Panc1 (cell line): ENCODE measurements at regions not wholly inside any gene's neighbourhood (a gene's known extent, or its start where the extent isn't known, plus 50 kb on each side); places are given as distances from the start of the nearest gene placed in this dataset.

Experiments used
- ATAC-seq: fragments of 200-7000 bp; cut with Tn5 transposase; 2 replicates; pipeline ENCODE4 v1.9.1; 2020; ENCODE audit warnings: mild to moderate bottlenecking, moderate library complexity
- BruUV-seq: library from RNA; stranded (reverse); fragments of 400-500 nt; replicated peaks from 2 replicates; lab custom pipeline; 2021; lab: Mats Ljungman, UMichigan
- CTCF ChIA-PET: fragments of 300-600 bp; sonication (Branson Sonifier 250); formaldehyde crosslinking; loops from one replicate; lab custom pipeline; 2022; ENCODE audit warnings: antibody characterized with exemption; lab: Charles Lee
- POLR2A ChIA-PET: fragments of 300-600 bp; sonication (Branson Sonifier 250); formaldehyde crosslinking; loops from one replicate; lab custom pipeline; 2022; ENCODE audit warnings: antibody characterized with exemption; lab: Charles Lee
- DNase-seq: peaks from one replicate; pipeline ENCODE4 v3.0.0-alpha.2; 2010; ENCODE audit warnings: low read depth, low spot score
- H3K27ac ChIP-seq: 2 replicates; pipeline ENCODE4 v1.5.1; 2011; ENCODE audit warnings: mild to moderate bottlenecking, low read length, inconsistent platforms
- H3K27me3 ChIP-seq: fragments of 200-500 bp; sonication (Bioruptor generic); 2 replicates; pipeline ENCODE4 v1.6.0; 2014; ENCODE audit warnings: low read length, inconsistent platforms; ENCODE audit not compliant: control insufficient read depth, insufficient read depth
- H3K36me3 ChIP-seq: fragments of 200-500 bp; sonication (Bioruptor generic); 2 replicates; pipeline ENCODE4 v1.5.1; 2014; ENCODE audit warnings: inconsistent platforms, mild to moderate bottlenecking, low read length, moderate library complexity; ENCODE audit not compliant: control insufficient read depth, insufficient read depth
- H3K4me1 ChIP-seq: 2 replicates; pipeline ENCODE4 v1.5.1; 2011; ENCODE audit warnings: inconsistent platforms, mild to moderate bottlenecking, low read length, moderate library complexity; ENCODE audit not compliant: control insufficient read depth, insufficient read depth
- H3K4me3 ChIP-seq, 2 experiments: 2 replicates each; pipeline ENCODE4 v1.5.1; 2011 to 2012; ENCODE audit warnings: low read depth in 2 of 2, low read length in 2 of 2, mild to moderate bottlenecking in 2 of 2, inconsistent platforms in 1 of 2, moderate library complexity in 1 of 2
- H3K9me3 ChIP-seq: fragments of 200-500 bp; sonication (Bioruptor generic); 2 replicates; pipeline ENCODE4 v1.5.1; 2014; ENCODE audit warnings: low read depth, mild to moderate bottlenecking, inconsistent platforms, low read length, moderate library complexity; ENCODE audit not compliant: control insufficient read depth, insufficient read depth
- CTCF ChIP-seq: fragments of 450-650 bp; IDR thresholded peaks from 2 replicates; pipeline ENCODE4 v1.5.1; 2017; ENCODE audit warnings: mild to moderate bottlenecking
- POLR2AphosphoS5 ChIP-seq: IDR thresholded peaks from 2 replicates; pipeline ENCODE4 v1.6.1; 2012; ENCODE audit warnings: mild to moderate bottlenecking, low read depth, low read length, moderate library complexity
- REST ChIP-seq, 2 experiments: IDR thresholded peaks; 2 replicates each; pipeline ENCODE4 v1.6.1; 2011 to 2012; ENCODE audit warnings: low read depth in 2 of 2, control low read depth in 1 of 2, low read length in 1 of 2, mild to moderate bottlenecking in 1 of 2, moderate library complexity in 1 of 2; ENCODE audit not compliant: insufficient read depth in 1 of 2
- SIN3A ChIP-seq: IDR thresholded peaks from 2 replicates; pipeline ENCODE4 v1.6.1; 2012; ENCODE audit warnings: low read depth, mild to moderate bottlenecking, low read length, moderate library complexity, borderline replicate concordance; ENCODE audit not compliant: insufficient read depth
- TCF7L2 ChIP-seq: IDR thresholded peaks from 2 replicates; pipeline ENCODE4 v1.6.1; 2011; ENCODE audit warnings: mild to moderate bottlenecking, low read depth, low read length, inconsistent platforms
- in situ Hi-C: cut with HindIII; loops from 2 replicates; pipeline ENCODE4 v1.10.0; 2016; ENCODE audit warnings: low sequenced_read_pairs, low pct_unique_long_range_greater_than_20kb
- intact Hi-C: fragments of 100-400 bp; cut with micrococcal nuclease; formaldehyde crosslinking; loops from one replicate; pipeline ENCODE4 v1.10.0; 2022; ENCODE audit not compliant: unreplicated experiment

- intact Hi-C loops, result no loop called here
- TF ChIP-seq POLR2AphosphoS5 (no peak), CTCF (no peak), REST (IDR thresholded peaks at IDR 0.05; ENCODE audit: insufficient read depth in 1 of 2, low read depth in 2 of 2, low read length in 1 of 2) (no peak), TCF7L2 (no peak), SIN3A (no peak)
- no peak overlapping the region for H3K4me3 ChIP-seq
- H3K27ac ChIP-seq, result no peak overlapping the region
- DNase-seq (no peak), ATAC-seq (no peak)
- no peaks in the 10 kb centered on the region for H3K9me3 ChIP-seq
- H3K27me3 ChIP-seq, result no peaks in the 10 kb centered on the region
- in situ Hi-C loops, result no loop called here
- no peaks in the 10 kb centered on the region for H3K36me3 ChIP-seq
- ChIA-PET POLR2A (no interaction called here), CTCF (no interaction called here)
- H3K4me1 ChIP-seq, result no peaks in the 10 kb centered on the region
- no TSS peak for BruUV-seq
Observed at GRCh38 chr9:79273311-79273710, 298.5 kb upstream of the TLE4 start.

GRCh38 chr9:79279356-79279755 lies 292.4 kb upstream of the TLE4 start:
- no peak for ATAC-seq
- no peaks in the 10 kb centered on the region for H3K4me1 ChIP-seq
- no peaks in the 10 kb centered on the region for H3K36me3 ChIP-seq
- intact Hi-C loops, result no loop called here
- POLR2A ChIA-PET, result no interaction called here
- CTCF ChIA-PET, result no interaction called here
- TF ChIP-seq CTCF, result no peak
- in situ Hi-C loops, result no loop called here
- no peak overlapping the region for H3K27ac ChIP-seq
- H3K27me3 ChIP-seq, result no peaks in the 10 kb centered on the region
- H3K9me3 ChIP-seq, result no peaks in the 10 kb centered on the region
- H3K4me3 ChIP-seq, result no peak overlapping the region
- no TSS peak for BruUV-seq
- DNase-seq, result no peak

GRCh38 chr9:79280691-79281090 lies 291.1 kb upstream of the TLE4 start:
- in situ Hi-C loops, result no loop called here
- BruUV-seq, result no TSS peak
- POLR2A ChIA-PET, result no interaction called here
- Histone ChIP-seq H3K36me3 (no peaks in the 10 kb centered on the region), H3K4me3 (no peak overlapping the region), H3K27me3 (no peaks in the 10 kb centered on the region), H3K27ac (no peak overlapping the region), H3K4me1 (no peaks in the 10 kb centered on the region), H3K9me3 (no peaks in the 10 kb centered on the region)
- no peak for TF ChIP-seq POLR2AphosphoS5
- TF ChIP-seq SIN3A, result no peak
- no peak for TF ChIP-seq CTCF
- no peak for TF ChIP-seq REST (IDR thresholded peaks at IDR 0.05; ENCODE audit: insufficient read depth in 1 of 2, low read depth in 2 of 2, low read length in 1 of 2)
- no peak for TF ChIP-seq TCF7L2
- ATAC-seq, result no peak
- intact Hi-C loops, result no loop called here
- no peak for DNase-seq
- CTCF ChIA-PET, result no interaction called here
